Midbrain (tissue), 1 donor: ENCODE measurements at regions not wholly inside any gene's neighbourhood (a gene's known extent, or its start where the extent isn't known, plus 50 kb on each side); places are given as distances from the start of the nearest gene placed in this dataset.
"Not testable (repeated sequence)": the region's sequence is repeated elsewhere in the genome, so short reads cannot be mapped to it uniquely, and the experiment has no call there.

Experiments
- DNase-seq: peaks from one replicate; lab custom pipeline; 2025; lab: John Stamatoyannopoulos, UW

- DNase-seq: no peak
These were observed 901.4 kb downstream of the MCTP2 start for GRCh38 chr15:95132774-95133173.

DNA sequence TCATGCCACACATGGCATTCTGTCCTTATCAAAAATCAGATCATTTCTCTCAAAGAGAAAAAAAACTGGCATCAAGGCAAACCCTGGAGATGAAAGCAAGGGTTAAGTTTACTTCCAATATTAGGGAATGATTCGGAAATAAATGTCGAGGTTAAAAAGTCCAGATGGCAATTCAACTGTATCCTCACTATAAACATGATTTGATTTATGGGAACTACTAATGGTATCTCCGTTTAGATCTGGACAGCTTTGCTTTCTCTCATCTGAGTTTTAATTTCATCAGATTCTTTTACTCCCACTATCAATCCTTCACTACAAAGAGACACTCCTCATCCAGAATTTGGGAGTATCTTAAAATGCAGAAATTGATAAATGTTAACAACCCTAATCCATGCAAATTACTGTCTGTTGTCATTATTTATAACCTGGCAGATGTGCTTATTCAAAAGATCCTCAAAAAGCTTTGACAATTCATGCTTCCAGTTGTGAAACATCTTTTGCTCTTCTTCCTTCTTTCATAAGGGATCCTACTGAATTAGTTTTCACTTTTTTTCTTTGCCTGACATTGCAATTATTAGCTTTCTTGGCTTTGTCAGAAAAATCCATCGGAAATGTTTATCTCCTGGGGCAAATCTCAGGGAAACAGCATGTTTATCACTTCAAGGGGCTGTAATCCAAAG, 903.2 kb downstream of the MCTP2 start:
- DNase-seq: no peak

DNA sequence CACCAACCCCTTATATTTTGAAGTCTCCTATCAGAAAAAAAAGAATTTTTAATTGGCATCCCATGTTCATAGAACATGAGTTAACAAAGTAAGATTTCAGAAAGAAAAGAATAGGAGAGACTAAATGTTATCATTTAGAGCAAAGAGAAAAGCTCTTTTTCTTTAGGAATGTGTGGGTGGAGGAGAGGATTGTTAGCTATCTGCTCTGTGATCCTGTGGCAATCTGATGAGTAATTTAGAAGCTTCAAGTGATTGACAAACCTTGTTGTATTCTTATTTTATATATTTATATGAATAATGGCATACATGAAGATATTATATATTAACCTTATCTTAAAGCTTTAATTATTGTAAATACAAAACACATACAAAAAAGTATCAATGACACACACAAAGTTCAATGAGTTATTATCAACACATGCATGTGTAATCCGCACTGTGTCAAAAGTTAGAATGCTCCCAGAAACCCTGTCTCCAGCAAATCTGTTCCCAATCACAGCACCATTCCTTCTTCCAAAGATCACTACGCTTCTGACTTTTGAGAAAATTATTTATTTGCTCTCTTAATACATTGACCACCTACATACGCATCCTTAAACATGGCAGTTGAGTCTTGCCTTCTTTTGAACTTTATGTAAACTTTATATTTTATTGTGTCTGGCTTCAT, 907.4 kb downstream of the MCTP2 start:
- DNase-seq: no peak

- no peak for DNase-seq
These were observed 910.1 kb downstream of the MCTP2 start for GRCh38 chr15:95141486-95141885.

DNA sequence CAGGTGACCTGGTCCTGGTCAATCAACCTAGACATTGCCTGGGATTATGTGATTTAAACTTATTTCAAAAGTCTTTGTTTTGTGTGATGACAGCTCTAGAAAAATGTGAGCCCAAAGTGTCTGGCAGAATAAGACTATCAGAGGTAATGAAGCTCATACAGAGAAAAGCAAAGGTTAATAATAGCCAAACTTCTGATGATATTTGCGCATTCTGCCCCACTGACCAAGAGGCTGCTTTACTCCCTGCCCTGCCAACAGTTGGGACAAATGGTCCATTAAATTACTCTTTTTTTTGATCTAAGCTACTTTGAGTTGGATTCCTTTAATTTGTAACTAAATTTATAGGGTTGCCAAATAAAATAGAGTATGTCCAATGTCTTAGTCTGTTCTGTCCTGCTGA, 911.2 kb downstream of the MCTP2 start:
- no peak for DNase-seq

GRCh38 chr15:95146481-95146880, 915.1 kb downstream of the MCTP2 start:
- DNase-seq: no peak

DNA sequence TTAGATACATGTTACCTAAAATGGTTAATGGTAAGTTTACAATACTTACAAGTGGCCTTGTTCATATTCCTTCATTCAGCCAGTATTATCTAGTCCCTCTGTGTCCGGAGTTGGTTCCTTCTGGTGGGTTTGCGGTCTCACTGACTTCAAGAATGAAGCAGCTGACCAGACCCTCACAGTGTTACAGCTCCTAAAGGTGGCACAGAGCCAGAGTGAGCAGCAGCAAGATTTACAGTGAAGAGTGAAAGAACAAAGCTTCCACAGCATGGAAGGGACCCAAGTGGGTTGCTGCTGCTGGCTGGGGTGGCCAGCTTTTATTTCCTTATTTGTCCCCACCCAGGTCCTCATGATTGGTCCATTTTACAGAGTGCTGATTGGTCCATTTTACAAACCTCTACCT, 916.8 kb downstream of the MCTP2 start:
- DNase-seq: no peak

DNA sequence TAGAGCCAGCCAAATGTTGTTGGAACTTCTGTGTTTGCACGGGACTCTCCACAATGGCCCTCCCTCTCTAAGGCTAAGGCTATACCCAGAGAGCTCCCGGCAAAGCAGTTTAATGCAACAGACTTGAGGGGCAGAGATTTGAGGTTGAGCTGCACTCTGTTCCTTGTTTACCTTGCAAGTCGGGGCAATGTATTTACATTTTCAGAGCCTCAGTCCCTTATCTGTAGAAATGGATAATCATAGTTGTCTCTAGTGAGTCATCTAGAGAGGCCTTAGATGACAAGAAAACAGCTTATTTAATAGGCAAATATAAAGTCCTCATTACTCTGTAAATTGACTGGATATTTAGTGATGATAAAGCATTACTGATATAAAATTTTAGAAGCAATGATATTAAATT, 917.7 kb downstream of the MCTP2 start:
- DNase-seq: no peak

DNA sequence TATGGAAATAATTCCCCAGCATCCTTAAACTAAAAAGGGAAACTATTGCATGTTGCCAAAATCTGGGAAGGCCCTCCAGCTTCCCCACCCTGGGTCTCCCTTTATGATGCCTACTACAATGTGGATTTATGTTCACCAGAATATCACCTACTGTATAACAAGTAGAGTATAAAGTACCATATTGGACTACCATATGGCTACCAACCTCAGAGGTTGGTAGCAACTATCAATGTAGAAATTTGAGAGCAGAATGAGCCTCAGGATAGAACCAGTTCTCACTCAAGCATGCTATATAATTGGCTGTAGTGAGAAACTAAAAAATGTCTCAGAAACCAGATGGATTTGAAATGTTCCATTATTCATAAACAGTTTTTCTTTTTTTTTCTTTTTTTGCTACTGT, 918.4 kb downstream of the MCTP2 start:
- no peak for DNase-seq

DNA sequence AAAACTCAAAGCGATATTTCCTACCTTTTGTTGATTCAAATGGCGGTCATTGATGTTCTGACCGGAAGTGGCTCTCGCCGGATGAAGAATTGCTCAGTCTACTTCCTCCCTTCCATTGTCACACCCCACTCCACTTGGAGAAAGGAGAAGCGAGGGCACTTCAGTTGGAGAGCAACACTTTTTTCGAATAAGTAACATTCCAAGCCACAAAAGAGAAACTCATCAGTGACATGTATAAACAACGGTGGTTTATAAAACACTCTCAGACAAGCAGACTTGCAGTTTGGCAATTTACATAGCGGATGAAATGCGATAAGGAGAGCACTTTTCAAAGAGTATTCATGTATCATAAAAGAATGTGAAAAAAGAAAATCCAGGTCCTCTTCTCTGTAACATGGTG, 919.1 kb downstream of the MCTP2 start:
- no peak for DNase-seq

- no peak for DNase-seq
These were observed 921.4 kb downstream of the MCTP2 start for GRCh38 chr15:95152741-95153140.

- not testable (repeated sequence) for DNase-seq
These were observed 921.8 kb downstream of the MCTP2 start for GRCh38 chr15:95153201-95153600.

DNA sequence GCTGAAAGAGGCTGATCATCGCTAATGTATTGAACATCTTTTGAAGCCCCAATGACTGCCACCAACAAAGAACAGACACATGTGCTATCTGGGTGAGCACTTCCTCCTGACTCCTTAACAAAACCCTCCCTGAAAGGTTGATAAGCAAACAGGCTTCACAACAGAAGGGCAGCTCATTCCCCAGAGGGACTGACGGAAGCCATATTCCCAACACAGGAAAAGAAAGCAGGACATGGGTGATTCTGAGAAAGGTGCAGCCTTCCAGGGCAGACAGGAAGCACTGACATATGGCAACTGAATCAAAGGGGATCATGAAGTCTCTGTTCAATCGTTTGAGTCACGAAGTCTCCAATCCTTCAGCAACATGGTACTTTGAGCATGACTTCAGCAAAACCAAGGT, 929.0 kb downstream of the MCTP2 start:
- no peak for DNase-seq

DNA sequence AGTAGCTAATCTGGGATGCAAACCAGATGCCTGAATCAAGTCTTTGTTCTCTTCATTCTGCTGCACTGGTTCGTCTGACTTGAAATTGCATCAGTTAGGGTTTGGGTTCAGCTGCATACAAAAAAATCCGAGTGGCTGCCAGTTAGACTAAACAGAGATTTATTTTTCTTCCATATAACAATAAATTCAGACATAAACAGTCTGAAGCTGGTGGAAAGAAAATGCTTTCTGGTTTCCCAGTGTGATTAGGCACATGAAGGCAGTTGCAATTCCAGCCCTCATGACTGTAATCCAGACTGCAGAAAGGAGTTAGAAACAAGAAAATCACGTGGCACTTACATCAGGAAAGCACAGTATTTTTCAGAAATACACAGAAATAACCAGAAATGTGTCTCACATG, 930.7 kb downstream of the MCTP2 start:
- no peak for DNase-seq

GRCh38 chr15:95162531-95162930, 931.2 kb downstream of the MCTP2 start:
- no peak for DNase-seq

DNA sequence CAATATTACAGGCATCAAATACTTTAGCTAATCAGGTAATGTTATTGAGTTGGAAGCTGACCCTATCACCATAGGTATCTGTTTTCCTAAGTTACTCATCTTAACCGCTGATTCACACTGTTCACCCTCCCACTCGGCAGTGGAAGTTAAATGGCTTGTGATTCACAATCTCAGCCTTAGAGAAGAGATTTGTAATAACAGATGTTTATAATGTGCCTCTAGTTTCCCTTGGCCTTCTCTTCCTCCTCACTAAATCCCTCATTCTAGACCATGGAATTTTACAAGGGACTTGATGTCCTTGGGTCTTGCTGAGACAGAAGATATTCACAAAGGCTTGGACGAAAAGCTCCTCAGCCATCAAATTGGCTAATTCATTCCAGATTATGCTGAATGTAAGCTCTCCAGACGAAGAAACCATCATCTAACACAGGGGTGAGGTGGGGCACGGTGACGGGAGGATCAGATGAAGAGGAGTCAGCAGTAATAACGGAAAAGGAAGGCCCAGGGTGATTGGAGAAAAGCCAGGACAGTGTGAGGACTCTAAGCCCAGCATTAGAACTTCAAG, 931.7 kb downstream of the MCTP2 start:
- no peak for DNase-seq

DNA sequence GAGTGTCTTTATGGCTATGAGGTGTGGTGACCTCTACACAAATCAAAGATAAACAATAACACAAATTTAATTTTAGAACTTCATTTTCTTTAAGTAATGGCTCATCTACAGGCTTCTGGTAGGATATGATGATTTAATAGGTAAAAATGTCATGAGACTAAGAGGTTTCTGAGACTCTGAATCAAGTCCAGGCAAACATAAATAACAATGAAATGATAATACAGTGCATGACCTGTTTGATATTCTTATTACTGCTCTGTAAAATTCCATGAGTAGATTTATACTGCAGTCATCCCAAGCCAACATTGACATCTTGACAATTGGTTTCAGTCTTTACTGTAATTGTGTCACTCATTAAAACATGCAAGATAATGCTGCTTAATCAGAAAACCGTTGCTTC, 936.8 kb downstream of the MCTP2 start:
- DNase-seq: no peak

GRCh38 chr15:95168951-95169431, 937.6 kb downstream of the MCTP2 start:
- DNase-seq: no peak

- no peak for DNase-seq
These were observed 938.4 kb downstream of the MCTP2 start for GRCh38 chr15:95169541-95170459.

DNA sequence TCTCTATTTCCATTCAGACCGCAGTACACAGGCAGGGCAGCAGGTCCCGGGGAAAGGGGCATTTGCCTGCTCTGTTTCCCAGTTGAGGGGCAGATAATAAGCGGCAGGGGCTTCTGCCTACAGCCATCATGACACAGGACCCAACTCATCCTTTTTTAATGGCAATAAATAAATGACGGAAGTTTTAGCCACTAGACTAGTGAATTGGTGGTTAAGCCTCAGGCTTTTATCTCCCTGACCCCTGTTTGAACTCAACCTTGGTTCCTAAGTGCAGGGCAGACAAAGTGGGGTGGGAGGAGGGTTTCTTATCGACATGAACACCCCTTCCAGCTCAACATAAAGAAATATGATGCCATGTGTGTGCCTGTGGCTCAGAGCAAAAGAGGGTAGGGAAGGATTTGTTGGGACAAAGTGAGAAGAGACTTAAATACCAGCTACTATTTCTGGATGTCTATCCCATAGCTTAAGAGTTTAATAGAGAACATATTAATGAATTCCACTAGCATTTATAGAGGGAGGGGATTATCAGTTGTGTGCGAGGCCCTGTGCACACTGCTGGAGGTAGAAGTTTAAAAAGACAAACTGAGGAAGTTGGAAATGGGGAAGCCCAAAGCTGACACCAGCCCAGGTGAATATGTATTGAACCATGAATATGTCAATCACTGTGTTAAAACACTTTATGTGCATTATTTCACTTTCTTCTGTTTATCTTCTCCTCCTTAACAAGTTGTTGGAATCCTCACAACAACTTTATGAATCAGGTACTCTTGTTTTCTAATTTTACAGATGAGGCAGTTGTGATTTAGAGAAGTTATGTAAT, 939.4 kb downstream of the MCTP2 start:
- no peak for DNase-seq

- no peak for DNase-seq
These were observed 940.2 kb downstream of the MCTP2 start for GRCh38 chr15:95171564-95171963.
